C4-2B (cell line): ENCODE measurements at regions not wholly inside any gene's neighbourhood (a gene's known extent, or its start where the extent isn't known, plus 50 kb on each side); places are given as distances from the start of the nearest gene placed in this dataset.

Experiments
- ZFX ChIP-seq: fragments of 450-650 bp; IDR thresholded peaks from 2 replicates; pipeline ENCODE4 v1.6.1; 2017
- TF ChIP-seq, protein P1 (sequence below): fragments of 450-650 bp; conservative IDR thresholded peaks from 2 replicates; pipeline ENCODE4 v1.5.1; 2017; ENCODE audit warnings: mild to moderate bottlenecking

- TF ChIP-seq, protein P1, sequence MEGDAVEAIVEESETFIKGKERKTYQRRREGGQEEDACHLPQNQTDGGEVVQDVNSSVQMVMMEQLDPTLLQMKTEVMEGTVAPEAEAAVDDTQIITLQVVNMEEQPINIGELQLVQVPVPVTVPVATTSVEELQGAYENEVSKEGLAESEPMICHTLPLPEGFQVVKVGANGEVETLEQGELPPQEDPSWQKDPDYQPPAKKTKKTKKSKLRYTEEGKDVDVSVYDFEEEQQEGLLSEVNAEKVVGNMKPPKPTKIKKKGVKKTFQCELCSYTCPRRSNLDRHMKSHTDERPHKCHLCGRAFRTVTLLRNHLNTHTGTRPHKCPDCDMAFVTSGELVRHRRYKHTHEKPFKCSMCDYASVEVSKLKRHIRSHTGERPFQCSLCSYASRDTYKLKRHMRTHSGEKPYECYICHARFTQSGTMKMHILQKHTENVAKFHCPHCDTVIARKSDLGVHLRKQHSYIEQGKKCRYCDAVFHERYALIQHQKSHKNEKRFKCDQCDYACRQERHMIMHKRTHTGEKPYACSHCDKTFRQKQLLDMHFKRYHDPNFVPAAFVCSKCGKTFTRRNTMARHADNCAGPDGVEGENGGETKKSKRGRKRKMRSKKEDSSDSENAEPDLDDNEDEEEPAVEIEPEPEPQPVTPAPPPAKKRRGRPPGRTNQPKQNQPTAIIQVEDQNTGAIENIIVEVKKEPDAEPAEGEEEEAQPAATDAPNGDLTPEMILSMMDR = no peak
- TF ChIP-seq ZFX = no peak
These were observed 203.7 kb downstream of the ABHD5 start for GRCh38 chr3:43894176-43895049.
